Neural cell (in vitro differentiated cells): ENCODE measurements at regions not wholly inside any gene's neighbourhood (a gene's known extent, or its start where the extent isn't known, plus 50 kb on each side); places are given as distances from the start of the nearest gene placed in this dataset.

Source experiments
- H2AFZ ChIP-seq: fragments of 200-600, 300-800 bp; sonication (generic), shearing (Covaris generic); 2 replicates; pipeline ENCODE4 v1.6.0; 2014; ENCODE audit warnings: low read depth, mild to moderate bottlenecking, antibody characterized with exemption, low read length, moderate library complexity
- H3F3A ChIP-seq: fragments of 200-600 bp; shearing (Covaris generic); 2 replicates; pipeline ENCODE4 v1.6.1; 2016; ENCODE audit warnings: mild to moderate bottlenecking, moderate library complexity, mixed read lengths, antibody characterized with exemption, low read length; ENCODE audit not compliant: insufficient read depth, poor library complexity, severe bottlenecking
- H3K27ac ChIP-seq: fragments of 200-600, 300-800 bp; sonication (generic), shearing (Covaris generic); 2 replicates; pipeline ENCODE4 v1.5.1; 2014; ENCODE audit warnings: mild to moderate bottlenecking, low read length, moderate library complexity
- H3K27me3 ChIP-seq: fragments of 300-800, 200-600 bp; sonication (generic), shearing (Covaris generic); 2 replicates; pipeline ENCODE4 v1.6.0; 2014; ENCODE audit warnings: mild to moderate bottlenecking, low read depth, low read length, moderate library complexity; ENCODE audit not compliant: insufficient read depth
- H3K36me3 ChIP-seq: fragments of 300-800, 200-600 bp; sonication (generic), shearing (Covaris generic); 2 replicates; pipeline ENCODE4 v1.5.1; 2014; ENCODE audit warnings: mild to moderate bottlenecking, antibody characterized with exemption, low read length, moderate library complexity; ENCODE audit not compliant: insufficient read depth
- H3K4me2 ChIP-seq: fragments of 300-800, 200-600 bp; sonication (generic), shearing (Covaris generic); 2 replicates; pipeline ENCODE4 v1.6.0; 2014; ENCODE audit warnings: mild to moderate bottlenecking, low read length
- H3K4me3 ChIP-seq: fragments of 300-800, 200-600 bp; sonication (generic), shearing (Covaris generic); 2 replicates; pipeline ENCODE4 v1.5.1; 2014; ENCODE audit warnings: mild to moderate bottlenecking, low read length, moderate library complexity
- H3K79me2 ChIP-seq: fragments of 200-600 bp; shearing (Covaris generic); replicated peaks from 2 replicates; pipeline ENCODE4 v1.6.0; 2014; ENCODE audit warnings: mild to moderate bottlenecking, low read length, moderate library complexity; ENCODE audit not compliant: insufficient read depth
- H3K9ac ChIP-seq: fragments of 300-800, 200-600 bp; sonication (generic), shearing (Covaris generic); 2 replicates; pipeline ENCODE4 v1.6.1; 2016; ENCODE audit warnings: mild to moderate bottlenecking, low read length, mixed read lengths
- H3K9me2 ChIP-seq: fragments of 200-600 bp; shearing (Covaris generic); 2 replicates; pipeline ENCODE4 v1.6.1; 2016; ENCODE audit warnings: mild to moderate bottlenecking, low read length, mixed read lengths; ENCODE audit not compliant: insufficient read depth
- H3K9me3 ChIP-seq: fragments of 200-600, 300-800 bp; sonication (generic), shearing (Covaris generic); 2 replicates; pipeline ENCODE4 v1.6.1; 2016; ENCODE audit warnings: mild to moderate bottlenecking, mixed run types, low read length, moderate library complexity, mixed read lengths
- H4K20me1 ChIP-seq: fragments of 200-600 bp; shearing (Covaris generic); 2 replicates; pipeline ENCODE4 v1.6.1; 2016; ENCODE audit warnings: mild to moderate bottlenecking, mixed run types; ENCODE audit not compliant: insufficient read depth
- EP300 ChIP-seq: fragments of 450-650 bp; conservative IDR thresholded peaks from 2 replicates; pipeline ENCODE4 v1.6.1; 2014; ENCODE audit warnings: antibody characterized with exemption, mild to moderate bottlenecking, moderate library complexity; ENCODE audit not compliant: poor library complexity, severe bottlenecking
- EZH2 ChIP-seq: fragments of 200-600, 300-800 bp; shearing (Covaris generic), sonication (generic); IDR thresholded peaks from 2 replicates; pipeline ENCODE4 v1.6.1; 2014; ENCODE audit warnings: antibody characterized with exemption, low read length, borderline replicate concordance, mild to moderate bottlenecking; ENCODE audit not compliant: insufficient read depth, poor library complexity, severe bottlenecking
- MXI1 ChIP-seq: fragments of 450-650 bp; conservative IDR thresholded peaks from 2 replicates; pipeline ENCODE4 v1.6.1; 2014; ENCODE audit warnings: antibody characterized with exemption, mild to moderate bottlenecking; ENCODE audit not compliant: poor library complexity, severe bottlenecking
- POLR2AphosphoS5 ChIP-seq: IDR thresholded peaks from 2 replicates; pipeline ENCODE4 v1.6.1; 2012
- RAD21 ChIP-seq: fragments of 450-650 bp; conservative IDR thresholded peaks from 2 replicates; pipeline ENCODE4 v1.6.1; 2014; ENCODE audit warnings: antibody characterized with exemption, mild to moderate bottlenecking, moderate library complexity
- SMC3 ChIP-seq: fragments of 450-650 bp; conservative IDR thresholded peaks from 2 replicates; pipeline ENCODE4 v1.6.1; 2014; ENCODE audit warnings: antibody characterized with exemption, mild to moderate bottlenecking, moderate library complexity; ENCODE audit not compliant: poor library complexity
- TAF1 ChIP-seq: IDR thresholded peaks from 2 replicates; pipeline ENCODE4 v1.6.1; 2012; ENCODE audit warnings: low read depth
- TF ChIP-seq, protein P1 (sequence below): IDR thresholded peaks from 2 replicates; pipeline ENCODE4 v1.6.1; 2012; ENCODE audit warnings: borderline replicate concordance
- TF ChIP-seq, protein P2 (sequence below): fragments of 450-650 bp; IDR thresholded peaks from 2 replicates; pipeline ENCODE4 v1.5.1; 2014; ENCODE audit warnings: antibody characterized with exemption, mild to moderate bottlenecking, moderate library complexity; ENCODE audit not compliant: poor library complexity, severe bottlenecking

DNA sequence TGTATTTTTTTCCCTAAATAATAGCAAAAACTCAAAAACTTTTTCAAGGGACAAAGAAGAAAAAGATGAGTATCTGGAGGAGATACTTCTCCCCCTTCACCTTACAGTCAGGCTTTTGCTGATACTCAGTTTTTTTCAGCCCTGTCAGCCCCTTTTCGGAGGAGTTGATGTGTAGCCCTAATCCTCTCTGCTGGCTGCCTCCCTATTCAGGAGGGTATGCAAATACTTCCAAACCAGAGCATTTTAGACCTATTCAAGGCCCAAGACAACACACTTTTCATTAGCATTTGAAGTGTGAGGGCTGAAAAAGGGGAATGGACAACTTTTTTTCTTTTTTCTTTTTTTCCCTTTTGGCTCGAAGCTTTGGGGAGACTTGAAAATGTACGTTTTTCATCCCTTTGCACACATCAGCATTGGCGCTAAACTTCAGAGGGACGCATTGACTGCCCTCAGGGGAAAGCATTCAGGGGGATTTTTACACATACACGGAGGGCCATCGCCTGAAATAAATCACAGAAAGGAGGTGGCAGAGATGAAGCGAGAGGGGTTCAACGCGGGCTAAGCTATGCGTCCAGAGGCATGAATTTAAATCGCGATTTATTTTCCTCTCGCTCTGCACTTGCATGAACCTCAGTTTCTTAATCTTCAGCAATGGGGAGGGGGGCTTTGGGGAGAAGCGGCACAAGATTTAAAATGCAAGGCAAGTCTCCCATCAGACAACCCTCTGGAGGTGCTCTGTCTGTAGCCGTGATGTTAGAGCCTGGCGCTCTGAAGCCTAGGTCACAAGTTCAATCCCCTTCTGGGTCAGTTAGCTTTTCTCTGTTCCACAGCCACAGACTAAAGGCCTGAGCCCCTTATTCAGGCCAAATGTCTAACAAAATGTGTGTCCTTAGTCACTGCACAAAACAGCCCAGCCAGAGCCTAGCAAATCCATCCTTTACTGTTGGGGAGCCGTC lies 86.3 kb downstream of the ASCL1 start:
- Histone ChIP-seq H2AFZ (no peak overlapping the region), H3K9ac (no peak overlapping the region), H3K9me3 (no peaks in the 10 kb centered on the region), H3F3A (no peaks in the 10 kb centered on the region), H3K36me3 (no peaks in the 10 kb centered on the region), H3K4me3 (no peak overlapping the region), H3K27ac (no peak overlapping the region), H3K9me2 (no peaks in the 10 kb centered on the region), H4K20me1 (no peaks in the 10 kb centered on the region), H3K4me2 (no peak overlapping the region), H3K79me2 (no peaks in the 10 kb centered on the region), H3K27me3 (no peaks in the 10 kb centered on the region)
- no peak for TF ChIP-seq SMC3
- TF ChIP-seq, protein P1, sequence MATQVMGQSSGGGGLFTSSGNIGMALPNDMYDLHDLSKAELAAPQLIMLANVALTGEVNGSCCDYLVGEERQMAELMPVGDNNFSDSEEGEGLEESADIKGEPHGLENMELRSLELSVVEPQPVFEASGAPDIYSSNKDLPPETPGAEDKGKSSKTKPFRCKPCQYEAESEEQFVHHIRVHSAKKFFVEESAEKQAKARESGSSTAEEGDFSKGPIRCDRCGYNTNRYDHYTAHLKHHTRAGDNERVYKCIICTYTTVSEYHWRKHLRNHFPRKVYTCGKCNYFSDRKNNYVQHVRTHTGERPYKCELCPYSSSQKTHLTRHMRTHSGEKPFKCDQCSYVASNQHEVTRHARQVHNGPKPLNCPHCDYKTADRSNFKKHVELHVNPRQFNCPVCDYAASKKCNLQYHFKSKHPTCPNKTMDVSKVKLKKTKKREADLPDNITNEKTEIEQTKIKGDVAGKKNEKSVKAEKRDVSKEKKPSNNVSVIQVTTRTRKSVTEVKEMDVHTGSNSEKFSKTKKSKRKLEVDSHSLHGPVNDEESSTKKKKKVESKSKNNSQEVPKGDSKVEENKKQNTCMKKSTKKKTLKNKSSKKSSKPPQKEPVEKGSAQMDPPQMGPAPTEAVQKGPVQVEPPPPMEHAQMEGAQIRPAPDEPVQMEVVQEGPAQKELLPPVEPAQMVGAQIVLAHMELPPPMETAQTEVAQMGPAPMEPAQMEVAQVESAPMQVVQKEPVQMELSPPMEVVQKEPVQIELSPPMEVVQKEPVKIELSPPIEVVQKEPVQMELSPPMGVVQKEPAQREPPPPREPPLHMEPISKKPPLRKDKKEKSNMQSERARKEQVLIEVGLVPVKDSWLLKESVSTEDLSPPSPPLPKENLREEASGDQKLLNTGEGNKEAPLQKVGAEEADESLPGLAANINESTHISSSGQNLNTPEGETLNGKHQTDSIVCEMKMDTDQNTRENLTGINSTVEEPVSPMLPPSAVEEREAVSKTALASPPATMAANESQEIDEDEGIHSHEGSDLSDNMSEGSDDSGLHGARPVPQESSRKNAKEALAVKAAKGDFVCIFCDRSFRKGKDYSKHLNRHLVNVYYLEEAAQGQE, result no peak
- no peak for TF ChIP-seq EP300
- TF ChIP-seq RAD21, result no peak
- TF ChIP-seq EZH2, result no peak
- no peak for TF ChIP-seq MXI1
- TF ChIP-seq, protein P2, sequence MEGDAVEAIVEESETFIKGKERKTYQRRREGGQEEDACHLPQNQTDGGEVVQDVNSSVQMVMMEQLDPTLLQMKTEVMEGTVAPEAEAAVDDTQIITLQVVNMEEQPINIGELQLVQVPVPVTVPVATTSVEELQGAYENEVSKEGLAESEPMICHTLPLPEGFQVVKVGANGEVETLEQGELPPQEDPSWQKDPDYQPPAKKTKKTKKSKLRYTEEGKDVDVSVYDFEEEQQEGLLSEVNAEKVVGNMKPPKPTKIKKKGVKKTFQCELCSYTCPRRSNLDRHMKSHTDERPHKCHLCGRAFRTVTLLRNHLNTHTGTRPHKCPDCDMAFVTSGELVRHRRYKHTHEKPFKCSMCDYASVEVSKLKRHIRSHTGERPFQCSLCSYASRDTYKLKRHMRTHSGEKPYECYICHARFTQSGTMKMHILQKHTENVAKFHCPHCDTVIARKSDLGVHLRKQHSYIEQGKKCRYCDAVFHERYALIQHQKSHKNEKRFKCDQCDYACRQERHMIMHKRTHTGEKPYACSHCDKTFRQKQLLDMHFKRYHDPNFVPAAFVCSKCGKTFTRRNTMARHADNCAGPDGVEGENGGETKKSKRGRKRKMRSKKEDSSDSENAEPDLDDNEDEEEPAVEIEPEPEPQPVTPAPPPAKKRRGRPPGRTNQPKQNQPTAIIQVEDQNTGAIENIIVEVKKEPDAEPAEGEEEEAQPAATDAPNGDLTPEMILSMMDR, result no peak
- TF ChIP-seq POLR2AphosphoS5, result no peak
- no peak for TF ChIP-seq TAF1

DNA sequence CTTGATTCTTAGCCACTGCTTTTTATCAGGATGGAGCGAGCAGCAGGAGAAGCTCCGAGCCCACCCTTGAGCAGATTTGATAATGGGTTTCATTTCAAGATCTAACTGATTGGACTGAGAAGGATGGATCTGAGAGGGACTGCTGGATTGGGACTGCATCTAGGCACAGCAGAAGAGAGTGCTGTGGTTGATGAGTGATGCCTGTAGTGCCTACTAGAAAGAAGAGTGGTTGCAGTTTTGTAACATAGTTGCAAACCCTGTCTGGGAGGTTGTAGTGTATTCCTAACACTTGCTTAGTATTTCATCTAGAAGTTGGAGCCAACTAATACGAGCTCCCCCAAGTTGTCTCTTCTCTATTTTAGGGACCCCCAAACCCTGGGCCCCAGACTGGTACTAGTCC lies 88.7 kb downstream of the ASCL1 start:
- Histone ChIP-seq H3K27ac (no peak overlapping the region), H4K20me1 (no peaks in the 10 kb centered on the region), H2AFZ (no peak overlapping the region), H3K79me2 (no peaks in the 10 kb centered on the region), H3K27me3 (no peaks in the 10 kb centered on the region), H3K36me3 (no peaks in the 10 kb centered on the region), H3F3A (no peaks in the 10 kb centered on the region), H3K4me2 (no peak overlapping the region), H3K9ac (no peak overlapping the region), H3K9me2 (no peaks in the 10 kb centered on the region), H3K4me3 (no peak overlapping the region), H3K9me3 (no peaks in the 10 kb centered on the region)
- TF ChIP-seq TAF1 (no peak), EZH2 (no peak), MXI1 (no peak), EP300 (no peak), POLR2AphosphoS5 (no peak), RAD21 (no peak), SMC3 (no peak)
- TF ChIP-seq, protein P1, result no peak
- TF ChIP-seq, protein P2, result no peak
